Fibroblast of pulmonary artery (primary cell): ENCODE measurements at regions not wholly inside any gene's neighbourhood (a gene's known extent, or its start where the extent isn't known, plus 50 kb on each side); places are given as distances from the start of the nearest gene placed in this dataset.

Source experiments
- DNase-seq: peaks from one replicate; pipeline ENCODE4 v3.0.0-alpha.2; 2010; ENCODE audit warnings: low read depth
- H3K4me3 ChIP-seq: replicated peaks from 2 replicates; pipeline ENCODE4 v1.5.1; 2011; ENCODE audit warnings: low read depth, mild to moderate bottlenecking, control low read depth, low read length, moderate library complexity
- TF ChIP-seq, protein P1 (sequence below): IDR thresholded peaks from 2 replicates; pipeline ENCODE4 v1.5.1; 2011; ENCODE audit warnings: mild to moderate bottlenecking, control low read depth, low read length, inconsistent platforms; ENCODE audit errors: missing control alignments

- TF ChIP-seq, protein P1, sequence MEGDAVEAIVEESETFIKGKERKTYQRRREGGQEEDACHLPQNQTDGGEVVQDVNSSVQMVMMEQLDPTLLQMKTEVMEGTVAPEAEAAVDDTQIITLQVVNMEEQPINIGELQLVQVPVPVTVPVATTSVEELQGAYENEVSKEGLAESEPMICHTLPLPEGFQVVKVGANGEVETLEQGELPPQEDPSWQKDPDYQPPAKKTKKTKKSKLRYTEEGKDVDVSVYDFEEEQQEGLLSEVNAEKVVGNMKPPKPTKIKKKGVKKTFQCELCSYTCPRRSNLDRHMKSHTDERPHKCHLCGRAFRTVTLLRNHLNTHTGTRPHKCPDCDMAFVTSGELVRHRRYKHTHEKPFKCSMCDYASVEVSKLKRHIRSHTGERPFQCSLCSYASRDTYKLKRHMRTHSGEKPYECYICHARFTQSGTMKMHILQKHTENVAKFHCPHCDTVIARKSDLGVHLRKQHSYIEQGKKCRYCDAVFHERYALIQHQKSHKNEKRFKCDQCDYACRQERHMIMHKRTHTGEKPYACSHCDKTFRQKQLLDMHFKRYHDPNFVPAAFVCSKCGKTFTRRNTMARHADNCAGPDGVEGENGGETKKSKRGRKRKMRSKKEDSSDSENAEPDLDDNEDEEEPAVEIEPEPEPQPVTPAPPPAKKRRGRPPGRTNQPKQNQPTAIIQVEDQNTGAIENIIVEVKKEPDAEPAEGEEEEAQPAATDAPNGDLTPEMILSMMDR, result no peak
These were observed 446.7 kb upstream of the SPRY2 start for GRCh38 chr13:80787604-80788003.

DNA sequence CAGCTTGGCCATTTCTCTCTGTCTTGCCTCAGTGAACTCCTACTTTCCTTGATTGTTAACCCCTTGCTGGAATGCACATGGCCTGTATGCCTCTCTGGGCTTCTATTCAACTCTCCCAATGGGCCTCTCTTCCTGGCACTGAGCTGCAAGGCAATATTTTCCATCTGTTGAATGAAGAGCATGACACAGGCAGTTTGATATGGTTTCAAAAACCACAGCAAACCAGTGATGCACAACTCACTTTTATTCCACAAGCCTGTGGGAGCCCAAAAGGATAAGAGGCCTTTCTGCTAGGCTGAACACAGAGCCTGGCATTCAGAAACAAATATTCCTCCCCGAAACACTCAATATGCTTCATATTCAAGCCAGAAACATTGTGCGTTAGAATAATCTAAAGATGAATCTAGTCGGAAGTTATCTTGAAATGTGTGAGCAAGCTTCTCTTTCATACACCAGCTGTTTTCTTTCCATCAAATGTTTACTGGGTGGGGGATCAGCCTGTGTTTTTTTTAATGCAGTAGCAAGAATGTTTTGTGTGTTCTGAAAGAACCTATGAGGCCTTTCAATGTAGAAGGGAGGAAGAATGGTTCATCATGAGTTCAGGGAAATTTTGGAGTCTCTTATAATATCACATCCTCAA, 443.1 kb upstream of the SPRY2 start:
- DNase-seq, result peak; percentile 81
- TF ChIP-seq, protein P1, result no peak

More at GRCh38 chr13:80787604-80788003, 446.7 kb upstream of the SPRY2 start:
- DNase-seq, result peak; percentile 4
- H3K4me3 ChIP-seq, result no peak overlapping the region

DNA sequence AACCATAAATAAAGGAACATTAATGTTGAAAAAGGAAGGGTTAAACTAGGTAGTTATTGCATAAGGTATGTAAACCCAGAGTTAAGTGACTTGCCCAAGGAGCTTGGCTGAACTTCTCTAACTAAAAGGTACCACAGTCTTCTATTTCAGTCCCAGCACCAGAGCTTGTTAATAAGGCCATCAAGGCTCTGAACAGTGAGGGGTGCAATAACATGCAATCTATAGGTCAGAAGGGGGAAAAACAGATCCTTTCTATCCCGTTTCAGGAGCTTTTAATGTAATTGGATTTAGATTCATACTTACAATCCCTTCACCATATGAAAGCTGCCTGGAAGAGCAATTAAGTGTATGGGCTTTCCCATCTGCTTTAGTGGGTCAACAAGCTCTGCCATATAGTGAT, 441.5 kb upstream of the SPRY2 start:
- no peak overlapping the region for H3K4me3 ChIP-seq
- TF ChIP-seq, protein P1, result no peak
- no peak for DNase-seq

More for the DNA sequence above, 443.1 kb upstream of the SPRY2 start:
- no peak overlapping the region for H3K4me3 ChIP-seq

GRCh38 chr13:80778297-80778696, 437.4 kb upstream of the SPRY2 start:
- no peak overlapping the region for H3K4me3 ChIP-seq
- DNase-seq, result no peak
- TF ChIP-seq, protein P1, result no peak

GRCh38 chr13:80757694-80758093, 416.8 kb upstream of the SPRY2 start:
- DNase-seq, result no peak
- TF ChIP-seq, protein P1, result no peak

DNA sequence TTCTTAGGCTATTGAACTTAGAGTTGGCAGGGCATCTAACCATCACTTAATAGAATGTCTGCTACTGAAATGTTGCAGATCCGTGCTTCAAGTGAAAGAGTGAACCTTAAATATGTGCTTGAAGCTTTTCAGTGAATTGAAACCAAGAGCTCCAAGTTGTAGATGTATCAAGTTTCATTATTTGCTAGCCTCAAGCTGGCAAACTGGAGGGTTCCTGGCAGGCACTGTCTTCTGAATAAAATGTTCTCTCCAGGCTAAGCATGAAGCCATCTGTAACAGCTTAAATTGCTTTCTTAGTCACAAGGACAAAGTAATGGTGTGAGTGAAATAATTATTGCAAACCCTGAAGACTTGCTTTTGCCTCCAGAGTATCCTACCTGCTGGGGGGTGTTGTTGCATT, 415.0 kb upstream of the SPRY2 start:
- TF ChIP-seq, protein P1, result no peak
- no peak for DNase-seq
- no peak overlapping the region for H3K4me3 ChIP-seq

More at GRCh38 chr13:80757694-80758093, 416.8 kb upstream of the SPRY2 start:
- no peak overlapping the region for H3K4me3 ChIP-seq

DNA sequence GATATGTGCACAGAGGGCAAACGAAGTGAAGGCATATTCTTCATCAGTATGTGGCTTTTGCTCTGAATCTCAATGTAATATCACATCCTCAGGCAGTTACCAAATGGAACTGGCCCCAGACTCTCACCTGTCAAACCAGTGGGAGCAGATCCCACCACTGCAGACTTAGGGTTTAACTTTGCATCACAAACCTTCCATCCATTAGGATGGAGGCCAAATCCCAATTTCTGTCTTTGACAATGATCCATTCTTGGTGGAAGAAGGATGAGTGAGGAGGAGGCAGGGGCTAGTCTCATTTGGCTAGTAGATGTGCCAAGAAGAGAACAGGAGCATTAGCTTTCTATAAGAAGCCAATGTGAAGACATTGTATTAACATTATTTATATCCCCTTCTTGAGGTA, 413.5 kb upstream of the SPRY2 start:
- DNase-seq, result no peak
- H3K4me3 ChIP-seq, result no peak overlapping the region
- TF ChIP-seq, protein P1, result no peak
